ENCODE measurements at regions not wholly inside any gene's neighbourhood (a gene's known extent, or its start where the extent isn't known, plus 50 kb on each side); places are given as distances from the start of the nearest gene placed in this dataset.

DNA sequence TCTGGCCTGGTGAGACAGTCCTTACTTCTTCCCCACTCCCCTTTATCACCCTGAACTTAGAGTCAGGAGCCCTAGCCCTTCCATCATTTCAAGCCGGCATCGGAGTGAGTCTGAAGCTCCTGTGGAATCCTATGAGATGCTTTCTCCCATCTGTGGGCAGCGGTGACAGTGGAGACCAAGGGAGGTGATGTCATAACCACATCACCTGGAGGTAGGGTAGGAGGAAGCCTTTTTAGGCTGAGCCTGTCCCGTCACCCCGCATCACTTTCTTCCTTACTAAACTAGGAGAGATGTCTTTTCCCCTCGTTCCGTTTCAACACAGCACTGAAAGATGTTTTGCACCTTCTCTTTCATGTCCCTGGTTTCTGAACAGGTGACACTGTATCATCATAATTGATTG lies 124.1 kb upstream of the WWC1 start:
- intact Hi-C loops (cut with micrococcal nuclease), result no loop called here

DNA sequence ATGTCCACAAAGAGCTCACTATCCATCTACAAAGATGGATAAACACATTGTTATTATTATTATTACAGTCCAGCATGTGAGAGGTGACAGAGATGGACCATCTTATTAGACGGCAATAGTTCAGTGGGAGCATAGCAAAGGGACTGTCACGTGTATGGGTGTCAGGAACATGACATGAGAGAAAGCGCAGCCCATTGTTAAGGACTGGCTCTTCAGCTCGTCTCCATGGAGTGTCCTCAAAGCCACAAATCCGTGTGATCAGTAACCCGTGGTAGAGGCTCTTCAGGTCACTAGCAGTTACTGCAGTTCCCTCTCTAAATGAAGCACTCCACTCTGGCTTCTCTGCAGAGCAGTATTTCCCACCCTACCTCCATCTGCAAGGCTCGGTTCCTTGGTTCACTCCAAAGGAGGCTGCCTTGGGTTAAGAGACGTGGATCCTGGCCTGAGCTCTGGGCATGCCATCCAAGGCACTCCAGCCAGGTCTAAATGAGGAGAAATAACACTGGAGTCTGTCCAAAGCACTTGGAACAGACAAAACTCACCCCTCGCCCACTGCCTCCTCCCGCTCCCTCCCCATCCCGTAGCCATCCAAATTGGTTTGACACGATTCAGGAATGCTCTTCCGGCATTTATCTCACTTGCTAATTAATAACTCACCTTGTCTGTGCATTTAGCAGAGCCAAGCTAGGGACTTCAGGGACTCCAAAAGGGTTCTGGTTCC lies 122.3 kb upstream of the WWC1 start:
- H3K4me1 Mint-ChIP-seq, result no peaks in the 10 kb centered on the region
- Histone ChIP-seq H4K20me1 (ENCODE audit: control insufficient read depth, insufficient read depth, low read length, poor library complexity, severe bottlenecking) (no peaks in the 10 kb centered on the region), H3K4me2 (replicated peaks; ENCODE audit: low read depth, low read length, poor library complexity, severe bottlenecking) (no peak overlapping the region), H3K4me3 (ENCODE audit: control extremely low read depth in 1 of 5, extremely low read depth in 1 of 5, insufficient read depth in 1 of 5, low read depth in 2 of 5, low read length in 4 of 5) (no peak overlapping the region), H3K27me3 (replicated peaks in 1 of 4; ENCODE audit: control extremely low read depth in 1 of 4, control insufficient read depth in 3 of 4, insufficient read depth in 4 of 4, low read length in 3 of 4) (peaks cover 0 to 2% (median 0%) of the 10 kb centered on the region in 4 experiments), H3K27ac (ENCODE audit: low read length in 2 of 2) (no peak overlapping the region), H3K4me1 (ENCODE audit: control insufficient read depth in 2 of 2, insufficient read depth in 2 of 2, low read length in 2 of 2) (no peaks in the 10 kb centered on the region), H3K9ac (ENCODE audit: low read length) (no peak overlapping the region), H3K9me3 (ENCODE audit: control extremely low read depth in 1 of 3, control insufficient read depth in 2 of 3, insufficient read depth in 1 of 3, low read length in 2 of 3) (no peaks in the 10 kb centered on the region), H3K36me3 (replicated peaks in 1 of 2; ENCODE audit: control extremely low read depth in 1 of 2, control insufficient read depth in 1 of 2, extremely low read depth in 1 of 2, insufficient read depth in 2 of 2, low read length in 1 of 2) (no peaks in the 10 kb centered on the region), H2AFZ (ENCODE audit: insufficient read depth, low read depth, low read length, poor library complexity, severe bottlenecking) (no peak overlapping the region), H3K79me2 (ENCODE audit: control insufficient read depth, insufficient read depth, low read length) (no peaks in the 10 kb centered on the region)
- CTCF ChIA-PET, result no interaction called here
- intact Hi-C loops (cut with micrococcal nuclease), result no loop called here
- H3K4me3 Mint-ChIP-seq, result no peak overlapping the region
- TF ChIP-seq, protein P1, sequence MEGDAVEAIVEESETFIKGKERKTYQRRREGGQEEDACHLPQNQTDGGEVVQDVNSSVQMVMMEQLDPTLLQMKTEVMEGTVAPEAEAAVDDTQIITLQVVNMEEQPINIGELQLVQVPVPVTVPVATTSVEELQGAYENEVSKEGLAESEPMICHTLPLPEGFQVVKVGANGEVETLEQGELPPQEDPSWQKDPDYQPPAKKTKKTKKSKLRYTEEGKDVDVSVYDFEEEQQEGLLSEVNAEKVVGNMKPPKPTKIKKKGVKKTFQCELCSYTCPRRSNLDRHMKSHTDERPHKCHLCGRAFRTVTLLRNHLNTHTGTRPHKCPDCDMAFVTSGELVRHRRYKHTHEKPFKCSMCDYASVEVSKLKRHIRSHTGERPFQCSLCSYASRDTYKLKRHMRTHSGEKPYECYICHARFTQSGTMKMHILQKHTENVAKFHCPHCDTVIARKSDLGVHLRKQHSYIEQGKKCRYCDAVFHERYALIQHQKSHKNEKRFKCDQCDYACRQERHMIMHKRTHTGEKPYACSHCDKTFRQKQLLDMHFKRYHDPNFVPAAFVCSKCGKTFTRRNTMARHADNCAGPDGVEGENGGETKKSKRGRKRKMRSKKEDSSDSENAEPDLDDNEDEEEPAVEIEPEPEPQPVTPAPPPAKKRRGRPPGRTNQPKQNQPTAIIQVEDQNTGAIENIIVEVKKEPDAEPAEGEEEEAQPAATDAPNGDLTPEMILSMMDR (IDR thresholded peaks at IDR 0.05), result no peak
- TF ChIP-seq EZH2 (IDR thresholded peaks at IDR 0.05; ENCODE audit: borderline replicate concordance, insufficient read depth, low read depth, low read length, poor library complexity, severe bottlenecking), result no peak
- POLR2A ChIA-PET, result no interaction called here
- DNase-seq (no peak), ATAC-seq (ENCODE audit: low read depth) (no peak)
- 93% methylated on average over 12 of the region's 13 CpGs for WGBS (ENCODE audit: insufficient coverage)
- H3K27me3 Mint-ChIP-seq, result peaks cover 14% of the 10 kb centered on the region
- no peaks in the 10 kb centered on the region for H3K9me3 Mint-ChIP-seq (ENCODE audit: insufficient read depth)
- no peak overlapping the region for H3K27ac Mint-ChIP-seq

More for the DNA sequence above, 124.1 kb upstream of the WWC1 start:
- H2AFZ ChIP-seq (ENCODE audit: insufficient read depth, low read depth, low read length, poor library complexity, severe bottlenecking), result no peak overlapping the region
- TF ChIP-seq, protein P1 (IDR thresholded peaks at IDR 0.05), result no peak
- no peak for TF ChIP-seq EZH2 (IDR thresholded peaks at IDR 0.05; ENCODE audit: borderline replicate concordance, insufficient read depth, low read depth, low read length, poor library complexity, severe bottlenecking)
- peaks cover 11% of the 10 kb centered on the region for H3K27me3 Mint-ChIP-seq
- H3K27ac Mint-ChIP-seq, result no peak overlapping the region
- H3K79me2 ChIP-seq (ENCODE audit: control insufficient read depth, insufficient read depth, low read length), result no peaks in the 10 kb centered on the region
- no peak overlapping the region for H3K4me3 Mint-ChIP-seq
- H3K4me3 ChIP-seq (ENCODE audit: control extremely low read depth in 1 of 5, extremely low read depth in 1 of 5, insufficient read depth in 1 of 5, low read depth in 2 of 5, low read length in 4 of 5), result no peak overlapping the region
- H3K9ac ChIP-seq (ENCODE audit: low read length), result no peak overlapping the region
- ChIA-PET POLR2A (no interaction called here), CTCF (no interaction called here)
- 100% methylated on average over 1 of the region's 7 CpGs for WGBS (ENCODE audit: insufficient coverage)
- H3K9me3 ChIP-seq (ENCODE audit: control extremely low read depth in 1 of 3, control insufficient read depth in 2 of 3, insufficient read depth in 1 of 3, low read length in 2 of 3), result no peaks in the 10 kb centered on the region
- H3K36me3 ChIP-seq (replicated peaks in 1 of 2; ENCODE audit: control extremely low read depth in 1 of 2, control insufficient read depth in 1 of 2, extremely low read depth in 1 of 2, insufficient read depth in 2 of 2, low read length in 1 of 2), result no peaks in the 10 kb centered on the region
- H3K4me1 Mint-ChIP-seq, result no peaks in the 10 kb centered on the region
- peaks cover 0 to 2% (median 0%) of the 10 kb centered on the region in 4 experiments for H3K27me3 ChIP-seq (replicated peaks in 1 of 4; ENCODE audit: control extremely low read depth in 1 of 4, control insufficient read depth in 3 of 4, insufficient read depth in 4 of 4, low read length in 3 of 4)
- no peak overlapping the region for H3K4me2 ChIP-seq (replicated peaks; ENCODE audit: low read depth, low read length, poor library complexity, severe bottlenecking)
- peaks cover 3% of the 10 kb centered on the region for H3K9me3 Mint-ChIP-seq (ENCODE audit: insufficient read depth)
- ATAC-seq (ENCODE audit: low read depth), result no peak
- H4K20me1 ChIP-seq (ENCODE audit: control insufficient read depth, insufficient read depth, low read length, poor library complexity, severe bottlenecking), result no peaks in the 10 kb centered on the region
- no peaks in the 10 kb centered on the region for H3K4me1 ChIP-seq (ENCODE audit: control insufficient read depth in 2 of 2, insufficient read depth in 2 of 2, low read length in 2 of 2)
- DNase-seq, result no peak
- no peak overlapping the region for H3K27ac ChIP-seq (ENCODE audit: low read length in 2 of 2)
